TTC549 (cell line): ENCODE measurements at regions not wholly inside any gene's neighbourhood (a gene's known extent, or its start where the extent isn't known, plus 50 kb on each side); places are given as distances from the start of the nearest gene placed in this dataset.
"Not testable (repeated sequence)": the region's sequence is repeated elsewhere in the genome, so short reads cannot be mapped to it uniquely, and the experiment has no call there.

Source experiments
- FAIRE-seq: peaks from 2 replicates; lab custom pipeline; 2012; peaks lifted over from hg19 to GRCh38; lab: Jason Lieb, UNC

- FAIRE-seq: not testable (repeated sequence)
These were observed 296.3 kb downstream of the HNRNPD start for GRCh38 chr4:82077471-82077995.

- no peak for FAIRE-seq
These were observed 297.0 kb downstream of the HNRNPD start for GRCh38 chr4:82076809-82077208.

- no peak for FAIRE-seq
These were observed 297.4 kb downstream of the HNRNPD start for GRCh38 chr4:82076359-82076758.

GRCh38 chr4:82071951-82072350 is 301.8 kb downstream of the HNRNPD start:
- no peak for FAIRE-seq

- no peak for FAIRE-seq
These were observed 303.7 kb downstream of the HNRNPD start for GRCh38 chr4:82069883-82070638.

- no peak for FAIRE-seq
These were observed 310.8 kb downstream of the HNRNPD start for GRCh38 chr4:82063017-82063416.

GRCh38 chr4:82057990-82058544 is 315.7 kb downstream of the HNRNPD start:
- no peak for FAIRE-seq

GRCh38 chr4:82055156-82055555 is 318.6 kb downstream of the HNRNPD start:
- FAIRE-seq: no peak

- no peak for FAIRE-seq
These were observed 320.4 kb downstream of the HNRNPD start for GRCh38 chr4:82053396-82053795.

- FAIRE-seq: no peak
These were observed 323.0 kb downstream of the HNRNPD start for GRCh38 chr4:82050796-82051195.

- no peak for FAIRE-seq
These were observed 324.5 kb downstream of the HNRNPD start for GRCh38 chr4:82049294-82049693.

- FAIRE-seq: no peak
These were observed 326.1 kb downstream of the HNRNPD start for GRCh38 chr4:82047731-82048130.

- FAIRE-seq: no peak
These were observed 327.0 kb downstream of the HNRNPD start for GRCh38 chr4:82046796-82047195.

GRCh38 chr4:82045267-82045666 is 328.5 kb downstream of the HNRNPD start:
- FAIRE-seq: no peak

GRCh38 chr4:82044141-82044993 is 329.4 kb downstream of the HNRNPD start:
- no peak for FAIRE-seq

GRCh38 chr4:82043809-82044137 is 330.0 kb downstream of the HNRNPD start:
- no peak for FAIRE-seq

- no peak for FAIRE-seq
These were observed 330.5 kb downstream of the HNRNPD start for GRCh38 chr4:82043081-82043808.

- FAIRE-seq: no peak
These were observed 331.7 kb downstream of the HNRNPD start for GRCh38 chr4:82042042-82042441.

GRCh38 chr4:82038936-82039335 is 334.9 kb downstream of the HNRNPD start:
- FAIRE-seq: no peak

- FAIRE-seq: no peak
These were observed 337.6 kb downstream of the HNRNPD start for GRCh38 chr4:82036181-82036580.

- FAIRE-seq: no peak
These were observed 338.9 kb downstream of the HNRNPD start for GRCh38 chr4:82034878-82035277.

- FAIRE-seq: no peak
These were observed 339.9 kb downstream of the HNRNPD start for GRCh38 chr4:82033862-82034261.
